Right lobe of liver (tissue), 4 donors: ENCODE measurements at regions not wholly inside any gene's neighbourhood (a gene's known extent, or its start where the extent isn't known, plus 50 kb on each side); places are given as distances from the start of the nearest gene placed in this dataset.

Experiments used
- CTCF ChIP-seq, 4 donors: fragments of 200-600 bp in 3 of 4; fragments of 450-650 bp in 1 of 4; IDR thresholded peaks; one replicate each; pipeline versions ENCODE4 v1.5.1 to v1.8.0; 2016 to 2022; ENCODE audit warnings: antibody characterized with exemption in 4 of 4, mild to moderate bottlenecking in 2 of 4
- POLR2A ChIP-seq: fragments of 450-650 bp; IDR thresholded peaks from one replicate; pipeline ENCODE4 v1.6.1; 2017; ENCODE audit warnings: antibody characterized with exemption, mild to moderate bottlenecking
- donor health status: DM: no; HTN: no; CAD: no.
- donor health status: DM: no; HTN: no; CAD: no.
- donor health status: DM: no; HTN: yes; CAD: no.

- TF ChIP-seq CTCF (IDR thresholded peaks at IDR 0.05) (no peak), POLR2A (no peak)
These were observed 429.6 kb upstream of the LRRC7 start for GRCh38 chr1:69138172-69138571.
